ENCODE measurements at regions not wholly inside any gene's neighbourhood (a gene's known extent, or its start where the extent isn't known, plus 50 kb on each side); places are given as distances from the start of the nearest gene placed in this dataset.
A peak's percentile ranks its signal among the peaks of the same experiment; 100 is the strongest.
"Not testable (repeated sequence)": the region's sequence is repeated elsewhere in the genome, so short reads cannot be mapped to it uniquely, and the experiment has no call there.

DNA sequence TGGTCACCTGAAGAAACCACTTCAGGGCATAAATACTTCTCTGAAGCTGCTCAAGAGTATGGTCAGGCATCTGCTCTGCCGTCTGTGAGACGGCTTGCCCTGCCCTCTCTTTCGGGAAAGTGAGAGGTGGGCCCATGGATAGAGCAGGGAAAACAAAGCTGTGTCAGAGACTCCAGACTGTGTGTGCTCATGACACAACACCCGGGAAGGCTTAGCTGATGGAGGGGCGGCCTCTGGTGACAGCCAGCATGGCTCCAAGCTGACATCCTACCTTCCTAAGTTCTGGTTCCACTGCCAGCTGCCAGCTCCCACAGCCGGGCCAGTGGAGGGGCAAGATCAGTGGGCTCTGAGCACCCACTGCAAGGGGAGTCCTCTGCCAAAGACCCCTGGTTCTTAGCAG is 215.3 kb downstream of the ANKRD30B start:
- no peak for DNase-seq (ENCODE audit: low spot score)

DNA sequence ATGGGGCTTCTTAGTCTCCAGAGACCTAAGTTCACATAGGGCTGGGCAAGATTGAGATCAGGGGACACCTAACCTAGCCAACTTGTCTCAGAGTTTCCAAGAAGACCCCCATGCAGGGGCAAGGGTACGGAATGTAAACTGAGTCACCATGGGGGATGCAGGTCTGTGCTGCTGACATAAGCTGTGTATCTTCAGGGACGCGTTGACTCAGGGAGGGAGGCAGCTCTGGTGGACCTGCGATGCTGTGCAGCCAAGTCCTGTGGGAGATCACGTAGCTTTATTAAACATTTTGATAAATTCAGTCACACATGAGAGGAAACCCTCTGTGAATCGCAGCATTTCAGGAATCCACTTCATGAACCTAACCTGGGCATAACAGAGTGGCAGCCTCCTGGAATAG is 216.0 kb downstream of the ANKRD30B start:
- DNase-seq (ENCODE audit: low spot score) = no peak

DNA sequence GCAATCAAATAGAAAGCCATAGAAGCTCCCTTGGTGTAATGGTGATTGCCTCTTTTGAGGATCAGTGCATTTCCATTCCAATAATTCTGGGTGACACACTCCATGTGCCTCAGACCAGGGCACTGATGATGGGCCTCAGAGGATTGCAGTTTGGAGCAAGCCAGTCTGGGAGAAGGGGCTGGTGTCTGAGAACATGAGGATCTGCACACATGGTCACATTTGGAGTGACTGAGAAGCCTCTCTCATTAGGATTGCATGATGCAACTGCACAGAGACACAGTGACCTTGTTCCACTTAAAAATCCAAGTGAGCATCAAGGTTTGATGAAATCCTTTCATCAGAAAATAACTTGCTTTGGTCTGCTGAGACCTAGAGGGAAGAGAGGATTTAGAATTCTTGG is 216.4 kb downstream of the ANKRD30B start:
- DNase-seq (ENCODE audit: low spot score) = no peak

DNA sequence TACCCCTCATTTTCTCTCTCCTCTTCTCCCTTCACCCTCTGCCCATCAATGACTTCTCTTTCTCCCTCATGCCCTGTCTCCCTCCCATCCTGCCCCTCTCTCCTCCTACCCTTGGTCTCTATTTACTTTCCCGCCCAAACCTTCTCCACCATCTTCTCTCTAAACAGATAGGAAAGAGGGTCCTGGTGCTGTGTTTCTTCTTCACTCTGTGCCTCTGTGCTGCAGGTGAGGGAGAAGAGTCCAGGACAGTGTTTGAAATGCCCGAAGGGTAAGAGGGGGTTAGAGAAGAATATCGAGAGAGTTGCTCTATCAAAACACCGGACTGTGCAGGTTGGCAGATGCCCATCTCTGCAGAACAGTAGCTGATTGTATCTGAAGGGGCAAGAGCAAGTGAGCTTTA is 217.0 kb downstream of the ANKRD30B start:
- DNase-seq (ENCODE audit: low spot score) = not testable (repeated sequence)

DNA sequence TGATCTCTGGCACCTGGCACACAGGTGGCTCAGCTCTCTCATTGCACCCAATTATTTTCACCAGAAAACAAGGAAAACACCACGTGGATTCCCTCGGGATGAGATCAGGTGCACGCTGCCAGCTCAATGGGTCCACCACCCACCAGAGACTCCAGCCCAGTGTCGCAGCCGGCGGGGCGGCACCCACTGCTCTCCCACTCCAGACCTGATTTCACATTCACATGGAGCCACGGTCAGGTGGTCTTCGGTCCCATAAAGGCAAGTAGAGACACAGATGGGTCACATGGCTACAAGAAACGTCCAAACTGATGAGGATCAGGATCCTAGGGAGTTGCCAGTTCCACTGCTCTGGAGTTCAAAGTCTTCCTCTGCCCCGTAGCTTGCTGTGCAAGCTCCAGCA is 217.6 kb downstream of the ANKRD30B start:
- DNase-seq (ENCODE audit: low spot score) = no peak

DNA sequence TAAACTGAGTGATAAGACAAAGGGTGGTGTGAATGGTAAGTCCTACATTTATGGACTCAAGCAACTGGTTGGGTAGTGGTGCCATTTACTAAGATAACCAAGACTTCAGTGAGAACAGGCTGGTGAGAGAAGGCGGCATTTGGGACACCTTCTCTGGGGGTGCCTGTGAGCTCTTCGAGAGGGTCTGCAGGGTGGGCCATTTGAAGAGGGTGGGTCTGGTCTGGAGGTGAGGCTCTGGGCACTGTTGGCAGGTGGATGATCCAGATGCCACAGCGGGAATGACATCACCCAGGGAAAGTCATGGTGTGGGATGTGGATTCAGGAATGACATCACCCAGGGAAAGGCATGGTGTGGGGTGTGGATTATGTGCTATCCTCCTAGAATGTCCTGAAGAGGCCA is 219.3 kb downstream of the ANKRD30B start:
- DNase-seq (ENCODE audit: low spot score) = not testable (repeated sequence)

DNA sequence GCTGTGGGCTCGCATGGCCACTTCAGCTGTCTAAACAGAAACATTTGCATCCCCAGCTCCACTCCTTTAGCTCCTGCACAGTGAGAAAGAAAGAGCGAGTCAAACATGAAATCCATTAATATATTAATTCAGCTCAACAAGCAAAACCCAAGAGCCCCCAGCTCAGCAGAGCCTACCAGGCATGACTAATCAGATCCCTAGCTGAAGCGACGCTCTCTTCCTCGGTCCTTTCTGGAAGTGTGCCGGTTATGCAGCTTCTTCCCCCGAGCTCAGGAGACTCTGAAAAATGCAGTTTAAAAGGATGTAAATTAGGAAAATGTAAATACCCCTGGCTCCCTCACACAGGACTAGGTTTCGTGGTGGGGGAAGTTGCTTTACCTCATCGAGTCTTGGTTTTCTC is 221.5 kb downstream of the ANKRD30B start:
- DNase-seq (ENCODE audit: low spot score) = no peak

DNA sequence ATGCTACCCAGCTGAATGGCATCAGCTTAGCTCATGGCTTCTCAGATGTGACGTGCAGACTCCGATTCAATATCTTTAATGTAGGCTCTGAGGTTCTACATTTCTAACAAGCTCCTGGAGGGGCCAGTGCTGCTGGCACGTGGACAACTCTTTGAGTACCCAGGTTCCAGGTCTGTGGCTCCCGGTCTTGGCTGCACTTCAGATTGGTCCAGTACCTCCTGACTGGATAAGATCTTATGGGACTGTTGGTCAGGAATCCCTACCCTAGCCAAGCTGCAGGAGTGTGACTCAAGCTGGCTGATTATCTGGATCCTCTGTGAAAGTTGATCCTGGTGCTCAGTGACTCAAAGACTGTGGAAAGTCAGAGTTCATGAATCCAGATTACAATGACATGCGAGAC is 222.1 kb downstream of the ANKRD30B start:
- DNase-seq (ENCODE audit: low spot score) = no peak

DNA sequence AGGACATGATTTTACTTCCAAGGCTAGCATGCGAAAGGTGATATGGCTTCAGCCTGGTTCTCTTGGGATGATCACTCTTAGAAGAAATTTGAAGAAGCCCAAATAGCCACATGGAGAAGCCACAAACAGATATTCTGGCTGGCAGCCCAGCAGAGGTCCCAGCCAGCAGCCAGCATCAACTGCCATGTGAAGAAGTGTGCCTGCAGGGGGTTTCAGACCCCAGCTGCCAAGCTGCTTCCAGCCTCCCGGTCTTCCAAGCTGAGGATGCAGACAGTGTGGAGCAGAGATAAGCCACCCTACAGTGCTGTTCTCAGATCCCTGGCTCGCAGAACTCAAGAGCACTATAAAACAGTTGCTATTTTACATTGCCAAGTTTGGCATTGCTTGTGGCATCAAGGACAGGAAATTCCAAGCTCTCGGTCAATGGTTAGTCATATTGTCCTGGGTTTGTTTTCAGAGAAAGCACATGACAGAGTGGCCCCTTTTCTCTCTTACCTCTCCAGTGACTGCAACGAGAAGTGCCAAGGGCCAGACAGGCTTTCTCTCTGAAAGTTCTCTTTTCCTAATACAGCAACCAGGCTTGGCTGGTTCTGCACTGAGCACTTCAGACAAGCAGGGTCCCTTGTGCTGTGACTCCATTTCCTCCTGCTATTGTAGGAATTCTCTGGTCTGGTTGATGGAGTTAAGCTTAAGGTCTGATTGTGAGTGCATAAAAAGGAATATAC is 223.7 kb downstream of the ANKRD30B start:
- no peak for DNase-seq (ENCODE audit: low spot score)

DNA sequence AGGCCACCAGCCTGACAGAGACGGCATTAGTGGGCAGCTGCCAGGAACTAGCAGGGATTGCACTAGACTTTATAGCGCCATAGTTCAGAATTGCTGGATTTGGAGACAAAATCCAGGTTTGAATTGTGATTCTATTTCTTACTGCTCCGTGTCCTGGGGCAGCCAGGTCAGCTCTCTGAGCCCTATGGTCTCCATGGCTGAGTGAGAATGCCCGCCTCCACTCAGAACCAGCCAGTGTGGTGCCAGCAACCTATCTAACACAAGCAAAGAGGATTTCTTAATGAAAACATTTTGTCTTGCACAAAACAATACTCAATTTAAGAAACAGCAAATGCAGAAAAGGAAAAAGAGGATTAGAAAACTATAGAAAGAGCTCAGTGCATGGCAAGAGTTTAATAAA is 225.4 kb downstream of the ANKRD30B start:
- DNase-seq (ENCODE audit: low spot score) = not testable (repeated sequence)

DNA sequence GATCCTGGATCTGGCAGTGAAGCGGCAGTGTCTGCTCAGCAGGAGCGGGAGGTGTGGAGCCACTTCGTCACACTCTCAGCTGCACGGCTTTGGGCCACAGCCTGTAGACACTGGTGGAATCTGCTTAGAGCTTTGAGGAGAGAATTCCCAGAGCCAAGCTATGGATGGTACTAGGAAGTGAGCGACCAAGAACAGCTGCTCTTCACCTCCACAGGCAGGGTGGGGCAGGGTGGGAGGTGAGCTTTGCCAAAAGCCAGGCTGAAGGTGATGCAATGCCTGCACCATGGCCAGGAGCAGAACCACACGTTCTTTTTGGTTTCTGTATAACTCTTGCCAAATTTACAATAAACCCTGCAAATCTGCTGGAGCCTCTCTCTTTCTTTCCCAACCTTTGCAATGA is 226.1 kb downstream of the ANKRD30B start:
- no peak for DNase-seq (ENCODE audit: low spot score)

DNA sequence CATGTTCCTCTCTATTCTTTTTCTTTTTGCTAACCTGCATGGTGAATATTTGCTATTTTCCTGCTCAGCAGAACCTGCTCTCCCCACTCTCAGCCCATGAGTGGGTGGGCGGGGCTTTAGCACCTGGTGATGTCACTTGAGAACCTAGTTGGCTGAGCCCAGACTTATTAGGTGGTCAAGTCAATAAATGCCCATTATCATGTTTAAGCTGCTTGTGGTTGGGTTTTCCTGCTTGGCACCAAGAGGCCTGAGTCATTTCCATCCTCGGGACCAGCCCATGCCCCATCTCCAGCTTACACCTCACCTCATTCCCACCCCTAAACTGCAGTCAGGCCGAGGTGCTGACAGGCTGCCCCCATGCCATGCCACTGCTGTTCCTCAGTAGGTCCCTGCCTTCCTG is 226.6 kb downstream of the ANKRD30B start:
- DNase-seq (ENCODE audit: low spot score) = no peak

DNA sequence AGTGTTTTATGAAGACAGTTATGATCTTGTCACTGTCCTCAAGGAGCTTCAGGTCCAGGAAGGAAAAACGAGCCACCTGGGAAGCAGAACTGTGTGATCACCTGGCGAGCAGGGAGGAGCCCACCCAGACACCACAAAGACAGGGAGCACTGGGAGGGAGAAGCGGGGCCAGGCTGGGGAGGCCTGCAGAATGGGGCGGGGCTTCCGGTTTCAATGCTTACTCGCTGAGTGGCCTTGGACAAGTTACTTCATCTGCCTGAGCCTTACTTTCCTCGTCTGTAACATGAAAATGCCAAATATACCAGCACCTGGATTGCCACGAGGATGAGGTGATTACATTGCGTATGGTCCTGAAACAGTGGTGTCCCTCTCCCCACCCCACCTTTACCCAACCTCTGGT is 227.5 kb downstream of the ANKRD30B start:
- DNase-seq (ENCODE audit: low spot score) = no peak

DNA sequence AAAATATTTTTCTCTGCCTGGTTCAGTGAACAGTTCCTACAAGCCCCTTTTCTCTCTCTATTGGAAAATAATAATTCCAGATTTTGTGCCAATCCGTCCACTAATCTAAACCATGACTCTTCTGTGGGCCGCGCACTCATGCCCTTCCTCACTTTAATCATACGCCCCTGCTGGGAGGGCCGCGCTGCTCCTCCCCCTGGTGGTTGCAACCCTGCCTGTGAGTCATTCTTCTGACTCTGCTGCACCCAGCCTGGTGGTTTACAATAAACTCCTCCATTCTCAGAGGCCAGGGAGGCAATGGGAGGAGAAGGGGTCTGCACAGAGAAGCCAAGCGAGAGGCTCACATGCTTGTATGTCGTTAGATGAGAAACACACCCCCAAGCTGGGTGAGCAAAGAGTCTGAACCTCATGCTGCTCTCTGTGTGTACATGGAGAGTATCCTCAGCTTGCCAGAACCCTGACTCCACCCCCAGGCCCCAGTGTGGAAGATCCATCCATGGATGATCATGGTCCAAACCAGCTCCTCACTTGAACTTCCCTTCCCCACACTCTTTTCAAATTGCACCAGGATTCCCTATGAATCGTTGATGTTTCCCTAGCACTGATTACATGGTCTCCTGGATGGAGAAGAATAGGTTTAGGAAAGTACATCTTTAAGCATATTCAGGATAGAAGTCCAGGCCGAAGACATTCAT is 228.9 kb downstream of the ANKRD30B start:
- no peak for DNase-seq (ENCODE audit: low spot score)

DNA sequence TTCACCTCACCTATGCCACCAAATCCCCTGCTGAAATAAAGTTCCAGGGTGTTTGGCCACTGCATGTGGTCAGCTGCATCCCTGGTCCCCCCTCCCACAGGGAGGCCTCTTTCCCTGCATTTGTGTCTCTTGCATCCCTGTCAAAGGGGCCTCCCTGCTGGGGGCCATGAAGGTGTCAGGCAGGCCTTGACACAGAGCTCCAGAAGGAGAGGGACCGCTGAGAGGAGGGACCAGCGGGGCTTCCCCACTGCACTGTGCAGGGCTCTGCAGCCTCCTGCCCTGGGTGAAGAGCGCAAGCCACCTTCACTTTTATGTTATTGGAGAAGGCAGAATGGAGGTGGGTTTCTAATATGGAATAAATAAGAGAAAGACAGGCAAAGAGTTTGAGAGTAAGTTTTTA is 230.2 kb downstream of the ANKRD30B start:
- DNase-seq (ENCODE audit: low spot score) = no peak

DNA sequence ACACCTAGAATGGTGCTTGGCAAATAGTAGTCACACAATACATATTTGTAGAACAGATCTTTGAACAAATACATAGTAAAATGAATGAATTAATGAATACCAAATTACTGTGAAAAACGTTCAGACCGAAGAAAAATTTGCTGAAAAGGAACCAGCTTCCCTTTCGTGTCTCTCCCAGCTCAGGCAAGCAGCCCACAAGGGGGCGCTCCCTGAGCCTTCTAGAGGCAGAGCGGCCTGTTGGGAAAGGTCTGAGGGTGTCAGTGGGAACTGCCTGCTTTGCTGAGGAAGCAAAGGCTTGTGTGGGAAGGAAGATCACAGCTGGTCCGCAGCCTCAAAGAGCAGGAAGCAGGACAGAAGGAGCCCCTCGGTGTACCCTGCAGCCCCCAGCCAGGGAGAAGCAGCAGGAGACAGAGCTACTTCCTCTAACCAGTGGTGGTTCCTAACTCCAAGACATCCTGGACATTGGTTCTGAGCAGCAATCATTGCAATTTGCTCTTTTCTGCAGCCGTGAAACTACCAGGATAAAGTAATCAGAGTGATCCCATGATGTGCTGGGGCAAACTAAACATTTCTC is 231.1 kb downstream of the ANKRD30B start:
- DNase-seq (ENCODE audit: low spot score) = peak; percentile 28

DNA sequence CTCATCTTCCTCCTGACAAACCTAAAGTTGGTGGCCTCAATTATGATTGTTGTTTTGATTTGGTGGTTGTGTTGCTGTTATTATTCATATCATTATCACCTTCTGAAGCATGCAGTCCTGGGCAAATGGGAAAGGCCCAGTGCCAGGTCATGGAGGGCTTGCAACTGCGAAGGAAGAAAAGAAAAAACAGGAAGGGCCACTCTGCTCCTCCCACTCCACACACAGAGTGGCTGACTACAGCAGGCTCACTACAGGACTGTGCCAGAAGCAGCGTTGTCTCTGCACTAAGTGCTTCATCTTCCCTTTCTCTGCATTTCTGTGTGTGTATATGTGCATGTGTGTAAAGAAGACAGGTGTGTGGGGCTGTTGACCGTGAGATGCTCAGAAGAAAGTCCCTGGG is 231.9 kb downstream of the ANKRD30B start:
- DNase-seq (ENCODE audit: low spot score) = no peak

DNA sequence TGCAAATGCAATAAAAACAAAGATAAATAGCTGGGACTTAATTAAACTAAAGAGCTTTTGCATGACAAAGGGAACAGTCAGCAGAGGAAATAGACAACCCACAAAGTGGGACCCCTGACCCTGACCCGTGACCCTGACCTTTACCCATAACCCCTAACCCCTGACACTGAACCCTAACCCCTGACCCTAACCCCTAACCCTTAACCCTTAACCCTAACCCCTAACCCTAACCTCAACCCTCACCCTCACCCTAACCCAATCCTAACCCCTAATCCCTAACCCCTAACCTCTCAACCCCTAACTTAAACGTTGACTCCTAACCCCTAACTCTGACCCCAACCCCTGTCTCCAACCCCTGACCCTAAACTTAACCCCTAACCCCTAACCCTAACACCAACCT is 236.6 kb downstream of the ANKRD30B start:
- not testable (repeated sequence) for DNase-seq (ENCODE audit: low spot score)

DNA sequence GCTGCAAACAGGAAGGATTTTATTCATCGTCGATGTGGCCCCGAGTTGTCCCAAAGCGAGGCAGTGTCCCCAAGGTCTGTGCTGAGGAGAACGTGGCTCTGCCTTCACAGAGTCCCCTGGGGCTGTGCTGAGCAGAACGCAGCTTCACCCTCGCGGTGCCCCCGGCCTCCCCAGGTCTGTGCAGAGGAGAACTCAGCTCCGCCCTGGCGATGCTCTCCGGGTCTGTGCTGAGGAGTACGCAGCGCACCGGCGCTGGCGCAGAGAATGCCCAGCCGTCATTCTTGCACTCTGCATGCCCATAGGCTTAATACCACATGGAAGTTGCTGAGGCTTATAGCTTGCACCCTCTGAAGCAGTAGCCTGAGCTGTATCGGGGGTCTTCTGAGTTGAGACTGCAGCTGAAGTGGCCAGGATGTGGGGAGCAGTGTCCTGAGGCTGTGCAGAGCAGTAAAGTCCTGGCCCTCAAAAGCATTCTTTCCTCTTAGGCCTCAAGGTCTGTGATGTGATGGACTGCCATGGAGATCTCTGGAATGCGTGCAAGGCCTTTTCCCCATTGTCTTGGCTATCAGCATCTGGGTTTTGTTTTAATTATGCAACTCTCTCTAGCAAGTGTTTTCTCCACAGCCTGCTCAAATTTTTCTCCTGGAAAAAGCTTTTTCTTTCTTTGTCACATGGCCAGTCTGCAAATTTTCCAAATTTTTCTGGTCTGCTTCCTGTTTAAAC is 237.5 kb downstream of the ANKRD30B start:
- DNase-seq (ENCODE audit: low spot score) = not testable (repeated sequence)

DNA sequence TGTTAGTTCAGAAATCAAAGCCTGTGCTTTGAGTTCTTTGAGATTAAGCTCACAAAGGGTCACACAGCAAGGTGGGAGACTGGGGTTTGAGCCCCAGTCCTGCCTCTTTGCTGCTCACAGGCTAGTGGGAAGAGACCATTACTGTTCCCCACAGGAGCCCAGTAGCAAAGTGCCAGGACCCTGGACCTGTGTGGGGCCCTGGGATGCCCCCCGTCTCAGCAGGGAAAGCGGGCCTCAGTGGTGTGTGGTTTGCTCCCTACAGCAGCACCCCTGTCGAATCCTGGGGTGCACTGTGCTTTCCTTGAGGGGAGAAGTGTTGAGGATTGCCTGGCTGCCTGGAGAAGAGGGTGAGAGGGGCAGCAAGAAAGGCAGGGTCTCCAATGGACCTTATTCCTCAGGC is 239.4 kb downstream of the ANKRD30B start:
- not testable (repeated sequence) for DNase-seq (ENCODE audit: low spot score)

DNA sequence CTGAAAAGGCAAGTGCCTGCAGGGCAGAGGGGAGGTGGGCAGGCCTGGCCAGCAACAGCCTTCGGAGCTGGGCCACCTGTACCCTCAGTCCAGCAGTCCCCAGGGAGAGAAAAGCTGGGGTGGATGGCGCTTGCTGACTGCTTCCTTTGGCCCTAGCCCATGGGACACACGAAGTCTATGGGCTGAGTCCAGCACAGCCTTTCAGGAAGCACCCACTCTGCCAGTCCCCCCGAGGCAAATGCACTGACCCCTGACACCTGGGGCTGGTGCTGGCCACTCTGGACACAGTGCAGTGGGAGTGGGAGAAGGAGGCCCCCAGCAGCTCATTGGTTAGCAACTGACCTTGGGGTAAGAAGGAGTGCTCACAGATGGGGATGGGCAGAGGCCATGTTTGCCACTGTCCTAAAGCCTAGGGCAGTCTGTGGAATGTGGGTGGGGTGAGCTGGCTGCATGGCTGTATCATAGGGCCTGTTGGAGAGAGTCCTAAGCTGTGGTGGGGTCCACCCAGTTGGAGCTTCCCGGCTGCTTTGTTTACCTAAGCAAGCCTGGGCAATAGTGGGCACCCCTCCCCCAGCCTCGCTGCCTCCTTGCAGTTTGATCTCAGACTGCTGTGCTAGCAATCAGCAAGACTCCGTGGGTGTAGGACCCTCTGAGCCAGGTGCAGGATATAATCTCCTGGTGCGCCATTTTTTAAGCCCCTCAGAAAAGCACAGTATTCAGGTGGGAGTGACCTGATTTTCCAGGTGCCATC is 240.2 kb downstream of the ANKRD30B start:
- DNase-seq (ENCODE audit: low spot score) = not testable (repeated sequence)

DNA sequence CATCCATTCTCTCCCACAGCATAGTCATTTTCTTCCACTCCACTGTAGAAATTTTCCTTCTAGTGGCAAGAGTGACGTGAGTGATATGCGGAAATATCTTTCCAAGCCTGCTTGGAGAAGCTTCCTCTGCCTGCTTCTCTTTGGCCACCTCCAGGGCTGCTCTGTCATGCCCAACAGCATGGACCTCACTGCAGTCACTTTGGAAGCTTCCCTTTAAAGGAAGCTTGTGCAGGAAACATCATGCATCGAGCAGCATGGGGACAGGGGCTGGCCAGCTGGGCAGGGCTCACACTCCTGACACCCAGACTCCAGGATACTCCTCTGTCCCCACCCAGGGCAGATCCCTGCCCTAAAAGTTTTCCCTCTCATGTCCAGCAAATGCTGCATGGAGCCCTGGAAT is 241.6 kb downstream of the ANKRD30B start:
- DNase-seq (ENCODE audit: low spot score) = not testable (repeated sequence)

All from HuH-7.5 (cell line).